A549 (cell line): ENCODE measurements at regions not wholly inside any gene's neighbourhood (a gene's known extent, or its start where the extent isn't known, plus 50 kb on each side); places are given as distances from the start of the nearest gene placed in this dataset.

Experiments
- CHD2 ChIP-seq: fragments of 150-350 bp; IDR thresholded peaks from 2 replicates; pipeline ENCODE4 v1.6.1; 2014; ENCODE audit warnings: low read length; ENCODE audit not compliant: partially characterized antibody
- CHD4 ChIP-seq: fragments of 200-600 bp; sonication (generic); IDR thresholded peaks from 2 replicates; pipeline ENCODE4 v1.6.1; 2016; ENCODE audit warnings: antibody characterized with exemption, mild to moderate bottlenecking, borderline replicate concordance
- HOXA7 ChIP-seq: fragments of 250-450 bp; sonication (Bioruptor Pico); IDR thresholded peaks from 2 replicates; pipeline ENCODE4 v1.5.0; 2020; ENCODE audit warnings: mild to moderate bottlenecking, moderate library complexity
- POLR2A ChIP-seq: IDR thresholded peaks from 2 replicates; pipeline ENCODE4 v1.6.1; 2012; ENCODE audit warnings: mild to moderate bottlenecking, low read length
- TF ChIP-seq, protein P1 (sequence below): IDR thresholded peaks from 2 replicates; pipeline ENCODE4 v1.6.1; 2012
- TF ChIP-seq, protein P2 (sequence below): IDR thresholded peaks from 2 replicates; pipeline ENCODE4 v1.6.1; 2012; ENCODE audit warnings: low read depth, borderline replicate concordance
- TF ChIP-seq, protein P3 (sequence below): fragments of >200 bp; sonication (Bioruptor Twin); formaldehyde crosslinking; IDR thresholded peaks from 3 replicates; pipeline ENCODE4 v1.5.1; 2016

DNA sequence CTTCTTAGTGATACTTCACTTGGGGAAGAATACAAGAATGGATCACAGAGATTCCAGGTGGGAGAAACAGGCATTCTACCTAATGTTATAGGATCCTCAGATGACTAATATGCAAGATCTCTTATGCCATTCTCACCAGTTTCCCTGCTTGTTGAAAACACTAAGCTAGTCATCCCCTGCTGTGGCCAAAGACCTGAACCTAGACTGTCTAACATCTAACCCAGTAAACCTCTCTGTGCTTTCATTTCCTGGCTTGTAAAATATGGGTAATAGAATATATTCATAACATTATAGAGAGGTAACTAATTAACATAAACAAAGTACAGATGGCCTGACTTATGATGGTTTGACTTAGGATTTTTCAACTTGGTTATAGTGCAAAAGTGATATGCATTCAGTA, 776.3 kb downstream of the TUSC7 start:
- TF ChIP-seq POLR2A (no peak), CHD2 (no peak), CHD4 (no peak), HOXA7 (CRISPR knock-in tag) (no peak)
- TF ChIP-seq, protein P1, sequence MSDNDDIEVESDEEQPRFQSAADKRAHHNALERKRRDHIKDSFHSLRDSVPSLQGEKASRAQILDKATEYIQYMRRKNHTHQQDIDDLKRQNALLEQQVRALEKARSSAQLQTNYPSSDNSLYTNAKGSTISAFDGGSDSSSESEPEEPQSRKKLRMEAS = no peak
- TF ChIP-seq, protein P2, sequence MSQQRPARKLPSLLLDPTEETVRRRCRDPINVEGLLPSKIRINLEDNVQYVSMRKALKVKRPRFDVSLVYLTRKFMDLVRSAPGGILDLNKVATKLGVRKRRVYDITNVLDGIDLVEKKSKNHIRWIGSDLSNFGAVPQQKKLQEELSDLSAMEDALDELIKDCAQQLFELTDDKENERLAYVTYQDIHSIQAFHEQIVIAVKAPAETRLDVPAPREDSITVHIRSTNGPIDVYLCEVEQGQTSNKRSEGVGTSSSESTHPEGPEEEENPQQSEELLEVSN = no peak
- TF ChIP-seq, protein P3, sequence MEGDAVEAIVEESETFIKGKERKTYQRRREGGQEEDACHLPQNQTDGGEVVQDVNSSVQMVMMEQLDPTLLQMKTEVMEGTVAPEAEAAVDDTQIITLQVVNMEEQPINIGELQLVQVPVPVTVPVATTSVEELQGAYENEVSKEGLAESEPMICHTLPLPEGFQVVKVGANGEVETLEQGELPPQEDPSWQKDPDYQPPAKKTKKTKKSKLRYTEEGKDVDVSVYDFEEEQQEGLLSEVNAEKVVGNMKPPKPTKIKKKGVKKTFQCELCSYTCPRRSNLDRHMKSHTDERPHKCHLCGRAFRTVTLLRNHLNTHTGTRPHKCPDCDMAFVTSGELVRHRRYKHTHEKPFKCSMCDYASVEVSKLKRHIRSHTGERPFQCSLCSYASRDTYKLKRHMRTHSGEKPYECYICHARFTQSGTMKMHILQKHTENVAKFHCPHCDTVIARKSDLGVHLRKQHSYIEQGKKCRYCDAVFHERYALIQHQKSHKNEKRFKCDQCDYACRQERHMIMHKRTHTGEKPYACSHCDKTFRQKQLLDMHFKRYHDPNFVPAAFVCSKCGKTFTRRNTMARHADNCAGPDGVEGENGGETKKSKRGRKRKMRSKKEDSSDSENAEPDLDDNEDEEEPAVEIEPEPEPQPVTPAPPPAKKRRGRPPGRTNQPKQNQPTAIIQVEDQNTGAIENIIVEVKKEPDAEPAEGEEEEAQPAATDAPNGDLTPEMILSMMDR = no peak
